Glutamatergic neuron (in vitro differentiated cells): ENCODE measurements at regions not wholly inside any gene's neighbourhood (a gene's known extent, or its start where the extent isn't known, plus 50 kb on each side); places are given as distances from the start of the nearest gene placed in this dataset.

ENCODE experiments used
- DNase-seq: peaks from one replicate; pipeline ENCODE4 v3.0.0; 2022
- H3K27ac Mint-ChIP-seq: one replicate; pipeline ENCODE4 v1.8.0; 2020; ENCODE audit warnings: mild to moderate bottlenecking, mixed read lengths, inconsistent platforms; ENCODE audit not compliant: unreplicated experiment
- H3K27me3 Mint-ChIP-seq: one replicate; pipeline ENCODE4 v1.8.0; 2020; ENCODE audit warnings: mild to moderate bottlenecking, moderate library complexity, mixed read lengths, inconsistent platforms; ENCODE audit not compliant: unreplicated experiment
- H3K36me3 Mint-ChIP-seq: one replicate; pipeline ENCODE4 v1.8.0; 2020; ENCODE audit warnings: mild to moderate bottlenecking, mixed read lengths, inconsistent platforms; ENCODE audit not compliant: unreplicated experiment
- H3K4me1 Mint-ChIP-seq: one replicate; pipeline ENCODE4 v1.8.0; 2020; ENCODE audit warnings: mild to moderate bottlenecking, low read depth, mixed read lengths, inconsistent platforms; ENCODE audit not compliant: unreplicated experiment
- H3K4me3 Mint-ChIP-seq: one replicate; pipeline ENCODE4 v1.8.0; 2020; ENCODE audit warnings: mild to moderate bottlenecking, mixed read lengths, inconsistent platforms; ENCODE audit not compliant: unreplicated experiment
- H3K9me3 Mint-ChIP-seq: one replicate; pipeline ENCODE4 v1.8.0; 2020; ENCODE audit warnings: mild to moderate bottlenecking, moderate library complexity, mixed read lengths, inconsistent platforms; ENCODE audit not compliant: unreplicated experiment
- TF ChIP-seq, protein P1 (sequence below): fragments of 200-600 bp; sonication (generic); IDR thresholded peaks from one replicate; pipeline ENCODE4 v1.5.0; 2021; ENCODE audit not compliant: partially characterized antibody, unreplicated experiment

DNA sequence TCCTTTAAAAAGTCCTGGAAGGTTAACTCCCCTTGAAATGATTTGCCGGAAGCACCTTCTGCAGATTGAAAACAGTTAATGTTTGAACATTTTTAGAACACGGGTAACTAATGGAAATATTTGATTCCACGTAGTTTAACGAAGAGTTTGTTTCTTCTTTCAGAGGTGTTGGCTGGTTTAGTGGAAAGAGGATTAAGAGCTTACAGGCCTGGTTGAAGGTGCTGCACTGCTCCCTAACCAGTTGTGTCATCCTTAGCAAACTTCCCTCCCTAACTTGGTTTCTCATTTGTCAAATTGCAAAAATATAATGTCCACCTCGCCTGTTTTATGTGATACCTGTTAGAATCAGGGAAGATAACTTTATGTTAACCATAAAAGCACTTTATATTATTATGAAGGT, 243.0 kb upstream of the FZD8 start:
- TF ChIP-seq, protein P1, sequence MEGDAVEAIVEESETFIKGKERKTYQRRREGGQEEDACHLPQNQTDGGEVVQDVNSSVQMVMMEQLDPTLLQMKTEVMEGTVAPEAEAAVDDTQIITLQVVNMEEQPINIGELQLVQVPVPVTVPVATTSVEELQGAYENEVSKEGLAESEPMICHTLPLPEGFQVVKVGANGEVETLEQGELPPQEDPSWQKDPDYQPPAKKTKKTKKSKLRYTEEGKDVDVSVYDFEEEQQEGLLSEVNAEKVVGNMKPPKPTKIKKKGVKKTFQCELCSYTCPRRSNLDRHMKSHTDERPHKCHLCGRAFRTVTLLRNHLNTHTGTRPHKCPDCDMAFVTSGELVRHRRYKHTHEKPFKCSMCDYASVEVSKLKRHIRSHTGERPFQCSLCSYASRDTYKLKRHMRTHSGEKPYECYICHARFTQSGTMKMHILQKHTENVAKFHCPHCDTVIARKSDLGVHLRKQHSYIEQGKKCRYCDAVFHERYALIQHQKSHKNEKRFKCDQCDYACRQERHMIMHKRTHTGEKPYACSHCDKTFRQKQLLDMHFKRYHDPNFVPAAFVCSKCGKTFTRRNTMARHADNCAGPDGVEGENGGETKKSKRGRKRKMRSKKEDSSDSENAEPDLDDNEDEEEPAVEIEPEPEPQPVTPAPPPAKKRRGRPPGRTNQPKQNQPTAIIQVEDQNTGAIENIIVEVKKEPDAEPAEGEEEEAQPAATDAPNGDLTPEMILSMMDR: no peak

DNA sequence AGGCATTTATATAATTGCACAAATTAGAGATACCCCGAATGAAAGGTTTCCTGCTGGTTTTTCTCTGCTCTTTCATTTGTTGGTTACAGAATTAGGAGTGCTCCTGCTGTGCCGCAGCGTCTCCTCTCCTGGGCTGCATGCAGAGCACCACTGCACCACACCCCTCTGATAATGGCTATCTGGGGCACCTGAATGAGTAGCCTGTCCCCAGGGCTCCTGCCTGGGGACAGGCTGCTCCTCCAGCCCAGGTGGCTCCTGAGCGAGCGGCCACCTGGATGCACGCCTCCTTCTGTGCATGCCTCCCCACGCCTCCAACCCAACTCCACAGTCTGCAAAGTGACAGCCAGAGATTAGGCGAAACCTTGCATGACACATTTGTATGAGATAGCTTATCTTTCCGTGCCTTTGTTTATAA, 242.6 kb upstream of the FZD8 start:
- TF ChIP-seq, protein P1: no peak
- DNase-seq: no peak

More for the DNA sequence above, 243.0 kb upstream of the FZD8 start:
- H3K9me3 Mint-ChIP-seq: peaks cover 3% of the 10 kb centered on the region
- no peak for DNase-seq
- peaks cover 16% of the 10 kb centered on the region for H3K4me1 Mint-ChIP-seq
- no peaks in the 10 kb centered on the region for H3K36me3 Mint-ChIP-seq
- H3K27ac Mint-ChIP-seq: no peak overlapping the region
- no peak overlapping the region for H3K4me3 Mint-ChIP-seq
- no peaks in the 10 kb centered on the region for H3K27me3 Mint-ChIP-seq

DNA sequence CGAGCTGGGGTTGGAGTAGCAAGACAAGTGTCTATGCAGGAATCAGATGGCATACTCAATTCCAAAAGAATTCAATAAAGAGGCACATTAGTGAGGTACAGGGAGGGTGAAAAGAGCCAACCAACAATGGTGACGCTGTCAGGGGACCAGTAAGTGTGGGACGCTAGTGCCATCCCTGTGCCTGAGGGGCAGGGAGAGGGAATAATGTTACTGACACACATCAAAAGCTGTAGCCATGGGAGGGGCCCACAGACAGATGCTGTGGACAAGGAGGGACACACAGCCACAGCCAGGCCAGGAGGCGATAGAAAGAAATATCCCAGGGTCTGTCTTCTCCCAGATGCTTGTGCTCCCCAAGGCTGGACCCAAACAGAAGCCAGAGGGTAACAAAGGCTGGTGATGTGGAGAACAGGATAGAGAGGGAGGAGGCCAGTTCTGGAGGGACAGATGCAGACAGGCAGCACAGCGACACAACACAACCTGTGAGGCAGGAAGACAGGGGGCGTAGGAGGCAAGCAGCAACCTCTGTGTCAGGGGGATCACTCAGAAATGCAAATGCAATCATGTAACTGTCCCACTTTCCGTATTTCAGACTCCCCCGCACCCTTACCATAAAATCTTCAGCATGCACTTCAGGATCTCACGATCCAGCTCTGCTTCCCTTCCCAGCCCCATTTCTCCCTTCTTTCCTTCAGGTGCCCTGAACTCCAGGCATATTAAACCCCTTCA, 240.5 kb upstream of the FZD8 start:
- no peak overlapping the region for H3K4me3 Mint-ChIP-seq
- TF ChIP-seq, protein P1: no peak
- peaks cover 3% of the 10 kb centered on the region for H3K9me3 Mint-ChIP-seq
- H3K36me3 Mint-ChIP-seq: no peaks in the 10 kb centered on the region
- peak; percentile 38 for DNase-seq
- H3K27me3 Mint-ChIP-seq: no peaks in the 10 kb centered on the region
- no peak overlapping the region for H3K27ac Mint-ChIP-seq
- H3K4me1 Mint-ChIP-seq: peaks cover 16% of the 10 kb centered on the region

More for the DNA sequence above, 242.6 kb upstream of the FZD8 start:
- H3K27me3 Mint-ChIP-seq: no peaks in the 10 kb centered on the region
- H3K4me3 Mint-ChIP-seq: no peak overlapping the region
- no peak overlapping the region for H3K27ac Mint-ChIP-seq
- H3K9me3 Mint-ChIP-seq: peaks cover 3% of the 10 kb centered on the region
- peaks cover 16% of the 10 kb centered on the region for H3K4me1 Mint-ChIP-seq
- no peaks in the 10 kb centered on the region for H3K36me3 Mint-ChIP-seq

DNA sequence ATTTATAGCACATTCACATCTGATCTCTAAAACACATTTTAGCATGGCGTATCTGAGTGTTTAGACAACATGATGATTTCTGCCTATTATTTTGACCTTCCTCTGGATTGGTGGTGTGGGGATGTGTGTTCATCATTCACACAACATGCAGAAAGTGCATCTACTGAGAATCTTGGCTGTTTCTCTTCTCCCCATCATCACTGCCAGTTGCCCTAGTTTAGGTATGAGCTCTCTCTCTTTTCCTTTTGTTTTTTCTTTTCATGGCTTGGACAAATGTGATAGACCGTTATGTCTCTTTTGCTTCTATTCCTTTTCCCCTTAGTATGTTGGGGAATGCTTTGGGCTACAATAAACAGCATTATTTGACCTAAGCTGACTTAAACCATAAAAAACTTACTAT, 239.2 kb upstream of the FZD8 start:
- TF ChIP-seq, protein P1: no peak
- peaks cover 3% of the 10 kb centered on the region for H3K9me3 Mint-ChIP-seq
- H3K4me3 Mint-ChIP-seq: no peak overlapping the region
- H3K27ac Mint-ChIP-seq: no peak overlapping the region
- no peak for DNase-seq
- H3K27me3 Mint-ChIP-seq: no peaks in the 10 kb centered on the region
- H3K4me1 Mint-ChIP-seq: peaks cover 16% of the 10 kb centered on the region
- no peaks in the 10 kb centered on the region for H3K36me3 Mint-ChIP-seq

DNA sequence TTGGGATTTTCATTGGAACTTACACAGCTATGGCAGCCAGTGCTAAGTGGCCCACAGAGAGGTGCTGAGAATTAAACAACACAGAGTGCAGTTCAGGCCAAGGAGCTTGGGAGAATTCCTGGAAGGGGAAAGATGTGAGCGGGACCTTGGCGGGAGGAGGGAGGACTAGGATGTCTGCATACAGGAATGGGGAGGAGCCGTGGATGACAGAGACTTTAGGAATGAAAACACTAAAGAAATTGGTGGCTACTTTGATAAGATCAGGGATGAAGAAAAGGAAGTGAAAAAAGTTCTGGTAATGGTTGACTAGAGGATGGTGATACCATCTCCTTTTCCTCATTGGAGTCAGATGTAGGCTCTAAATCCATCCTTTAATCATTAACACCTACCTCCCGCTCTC, 234.2 kb upstream of the FZD8 start:
- H3K27me3 Mint-ChIP-seq: peaks cover 2% of the 10 kb centered on the region
- TF ChIP-seq, protein P1: no peak
- H3K27ac Mint-ChIP-seq: no peak overlapping the region
- H3K4me3 Mint-ChIP-seq: no peak overlapping the region
- H3K9me3 Mint-ChIP-seq: no peaks in the 10 kb centered on the region
- H3K36me3 Mint-ChIP-seq: no peaks in the 10 kb centered on the region
- peaks cover 21% of the 10 kb centered on the region for H3K4me1 Mint-ChIP-seq
- DNase-seq: no peak
